HG03354 (cell line): ENCODE measurements at regions not wholly inside any gene's neighbourhood (a gene's known extent, or its start where the extent isn't known, plus 50 kb on each side); places are given as distances from the start of the nearest gene placed in this dataset.

Experiments
- ATAC-seq: cut with Tn5 transposase; IDR thresholded peaks from one replicate; pipeline ENCODE4 v1.9.1; 2021; ENCODE audit warnings: mild to moderate bottlenecking; ENCODE audit not compliant: unreplicated experiment, poor library complexity, severe bottlenecking

- ATAC-seq = no peak
These were observed 139.8 kb downstream of the IRX2 start for GRCh38 chr5:2611659-2612058.

GRCh38 chr5:2610986-2611385, 140.5 kb downstream of the IRX2 start:
- ATAC-seq = no peak

GRCh38 chr5:2608391-2608790, 143.1 kb downstream of the IRX2 start:
- ATAC-seq = no peak

GRCh38 chr5:2607598-2607997, 143.9 kb downstream of the IRX2 start:
- ATAC-seq = no peak

- no peak for ATAC-seq
These were observed 148.3 kb downstream of the IRX2 start for GRCh38 chr5:2603272-2603575.

GRCh38 chr5:2602451-2603271, 148.8 kb downstream of the IRX2 start:
- ATAC-seq = no peak

GRCh38 chr5:2598503-2598902, 153.0 kb downstream of the IRX2 start:
- ATAC-seq = no peak

GRCh38 chr5:2594701-2595100, 156.8 kb downstream of the IRX2 start:
- ATAC-seq = no peak

GRCh38 chr5:2592766-2593165, 158.7 kb downstream of the IRX2 start:
- no peak for ATAC-seq

- ATAC-seq = no peak
These were observed 159.6 kb downstream of the IRX2 start for GRCh38 chr5:2591777-2592453.

GRCh38 chr5:2588850-2589501, 162.5 kb downstream of the IRX2 start:
- no peak for ATAC-seq

- ATAC-seq = no peak
These were observed 164.1 kb downstream of the IRX2 start for GRCh38 chr5:2587189-2588031.

- ATAC-seq = no peak
These were observed 165.3 kb downstream of the IRX2 start for GRCh38 chr5:2586016-2586715.

GRCh38 chr5:2584579-2585269, 166.8 kb downstream of the IRX2 start:
- ATAC-seq = no peak

GRCh38 chr5:2582507-2582906, 169.0 kb downstream of the IRX2 start:
- no peak for ATAC-seq

- no peak for ATAC-seq
These were observed 169.4 kb downstream of the IRX2 start for GRCh38 chr5:2582106-2582505.

- no peak for ATAC-seq
These were observed 170.1 kb downstream of the IRX2 start for GRCh38 chr5:2581418-2581817.

GRCh38 chr5:2579126-2579525, 172.4 kb downstream of the IRX2 start:
- ATAC-seq = no peak
